ENCODE measurements at regions not wholly inside any gene's neighbourhood (a gene's known extent, or its start where the extent isn't known, plus 50 kb on each side); places are given as distances from the start of the nearest gene placed in this dataset.
A peak's percentile ranks its signal among the peaks of the same experiment; 100 is the strongest.

DNA sequence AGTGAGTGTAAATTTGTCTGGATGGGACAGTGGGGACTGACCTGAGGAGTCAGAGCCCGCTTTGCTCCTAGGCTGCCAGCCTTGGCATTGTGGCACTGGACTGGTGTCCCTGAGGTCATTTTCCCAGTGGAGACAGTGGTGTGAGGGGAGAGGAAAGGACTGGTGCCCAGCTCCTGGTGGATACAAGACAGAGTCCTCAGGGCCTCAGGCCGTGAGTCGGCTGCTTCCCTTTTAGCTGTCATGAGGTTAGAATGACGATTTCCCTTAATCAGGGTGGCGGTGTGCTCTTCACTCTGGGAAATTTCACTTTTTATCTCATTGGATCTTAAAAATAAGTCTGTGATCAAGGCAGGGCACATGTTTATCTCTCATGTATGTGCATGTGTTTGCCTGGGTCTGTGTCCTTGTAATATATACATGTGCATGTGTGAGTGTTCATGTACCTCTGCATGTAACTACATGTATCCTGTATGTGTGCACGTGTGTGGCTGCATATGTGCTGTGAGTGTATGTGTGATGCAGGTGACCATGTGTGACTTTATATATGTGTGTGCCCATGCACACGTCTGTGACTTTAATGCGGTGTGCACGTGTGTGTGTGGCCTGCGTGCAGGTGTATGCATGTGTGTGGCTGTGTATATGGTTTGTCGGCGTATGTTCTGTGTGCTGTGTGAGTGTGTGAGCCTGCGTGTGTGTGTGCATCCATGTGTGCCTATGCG, 55.7 kb downstream of the GLI2 start:
- H3K27ac Mint-ChIP-seq (ENCODE audit: unreplicated experiment), result no peak overlapping the region
- TF ChIP-seq, protein P1, sequence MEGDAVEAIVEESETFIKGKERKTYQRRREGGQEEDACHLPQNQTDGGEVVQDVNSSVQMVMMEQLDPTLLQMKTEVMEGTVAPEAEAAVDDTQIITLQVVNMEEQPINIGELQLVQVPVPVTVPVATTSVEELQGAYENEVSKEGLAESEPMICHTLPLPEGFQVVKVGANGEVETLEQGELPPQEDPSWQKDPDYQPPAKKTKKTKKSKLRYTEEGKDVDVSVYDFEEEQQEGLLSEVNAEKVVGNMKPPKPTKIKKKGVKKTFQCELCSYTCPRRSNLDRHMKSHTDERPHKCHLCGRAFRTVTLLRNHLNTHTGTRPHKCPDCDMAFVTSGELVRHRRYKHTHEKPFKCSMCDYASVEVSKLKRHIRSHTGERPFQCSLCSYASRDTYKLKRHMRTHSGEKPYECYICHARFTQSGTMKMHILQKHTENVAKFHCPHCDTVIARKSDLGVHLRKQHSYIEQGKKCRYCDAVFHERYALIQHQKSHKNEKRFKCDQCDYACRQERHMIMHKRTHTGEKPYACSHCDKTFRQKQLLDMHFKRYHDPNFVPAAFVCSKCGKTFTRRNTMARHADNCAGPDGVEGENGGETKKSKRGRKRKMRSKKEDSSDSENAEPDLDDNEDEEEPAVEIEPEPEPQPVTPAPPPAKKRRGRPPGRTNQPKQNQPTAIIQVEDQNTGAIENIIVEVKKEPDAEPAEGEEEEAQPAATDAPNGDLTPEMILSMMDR (IDR thresholded peaks at IDR 0.05; ENCODE audit: partially characterized antibody, unreplicated experiment), result no peak
- H3K4me1 Mint-ChIP-seq (ENCODE audit: low read depth, unreplicated experiment), result peaks cover 24% of the 10 kb centered on the region
- no peak for DNase-seq
- H3K4me3 Mint-ChIP-seq (ENCODE audit: unreplicated experiment), result no peak overlapping the region
- no peaks in the 10 kb centered on the region for H3K36me3 Mint-ChIP-seq (ENCODE audit: unreplicated experiment)
- H3K27me3 Mint-ChIP-seq (ENCODE audit: unreplicated experiment), result peaks cover 9% of the 10 kb centered on the region
- H3K9me3 Mint-ChIP-seq (ENCODE audit: unreplicated experiment), result peaks cover 9% of the 10 kb centered on the region

DNA sequence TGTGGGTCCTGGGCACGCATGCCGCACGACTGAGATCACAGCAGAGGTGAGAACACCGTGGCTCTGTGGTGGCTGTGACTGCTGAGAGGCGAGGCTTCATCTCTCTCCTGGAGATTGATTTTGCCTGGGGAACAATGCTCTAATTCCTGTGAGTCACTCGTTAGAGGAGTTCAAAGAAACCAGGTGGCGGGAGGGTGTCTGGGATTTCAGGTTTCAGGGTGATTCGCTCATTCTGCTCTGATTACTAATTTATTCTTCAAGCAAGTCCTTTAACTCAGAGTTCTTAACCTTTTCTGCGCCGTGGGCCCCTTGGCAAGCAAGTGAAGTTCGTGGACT, 56.3 kb downstream of the GLI2 start:
- Mint-ChIP-seq H3K4me1 (ENCODE audit: low read depth, unreplicated experiment) (peaks cover 24% of the 10 kb centered on the region), H3K4me3 (ENCODE audit: unreplicated experiment) (no peak overlapping the region)

DNA sequence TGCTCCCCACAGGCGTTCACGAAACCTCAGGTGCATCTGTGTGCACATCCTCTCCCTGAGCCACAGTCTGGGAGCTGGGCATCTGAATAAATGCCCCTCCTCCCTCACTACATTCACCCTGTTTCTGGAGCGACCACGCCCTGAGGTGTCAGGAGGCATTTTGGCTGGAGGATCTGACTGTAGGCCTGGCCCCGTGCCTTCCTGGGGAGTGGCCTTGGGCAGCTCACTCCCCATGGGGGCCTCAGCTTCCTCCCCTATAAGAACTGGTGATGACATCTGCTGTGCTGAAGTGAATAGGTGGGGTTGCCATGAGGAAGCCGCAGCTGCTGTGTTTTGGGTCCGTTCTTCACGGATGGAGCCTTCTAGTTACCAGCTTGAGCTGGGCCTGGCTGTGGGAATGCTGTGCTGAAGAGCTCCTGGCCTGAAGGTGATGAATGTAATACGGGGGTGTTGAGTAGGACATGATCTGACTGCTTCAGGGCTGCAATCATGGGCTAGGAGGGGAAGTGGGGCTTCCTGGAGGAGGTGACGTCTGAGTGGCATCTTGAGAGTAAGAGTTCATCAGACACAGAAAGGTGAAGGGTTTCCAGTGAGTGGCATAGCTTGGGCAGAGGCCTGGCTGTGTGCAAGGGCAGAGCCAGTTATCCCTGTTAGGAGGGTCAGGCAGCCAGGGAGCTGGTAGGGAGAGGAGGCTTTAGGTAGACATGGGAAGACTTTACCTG, 58.2 kb downstream of the GLI2 start:
- H3K4me3 Mint-ChIP-seq (ENCODE audit: unreplicated experiment), result no peak overlapping the region
- H3K36me3 Mint-ChIP-seq (ENCODE audit: unreplicated experiment), result no peaks in the 10 kb centered on the region
- H3K4me1 Mint-ChIP-seq (ENCODE audit: low read depth, unreplicated experiment), result peaks cover 30% of the 10 kb centered on the region
- peaks cover 9% of the 10 kb centered on the region for H3K27me3 Mint-ChIP-seq (ENCODE audit: unreplicated experiment)
- TF ChIP-seq, protein P1 (IDR thresholded peaks at IDR 0.05; ENCODE audit: partially characterized antibody, unreplicated experiment), result no peak
- H3K27ac Mint-ChIP-seq (ENCODE audit: unreplicated experiment), result peak overlapping the region; percentile 64
- no peak for DNase-seq
- H3K9me3 Mint-ChIP-seq (ENCODE audit: unreplicated experiment), result peaks cover 10% of the 10 kb centered on the region

More for the DNA sequence above, 56.3 kb downstream of the GLI2 start:
- Mint-ChIP-seq H3K27ac (ENCODE audit: unreplicated experiment) (no peak overlapping the region), H3K9me3 (ENCODE audit: unreplicated experiment) (peaks cover 10% of the 10 kb centered on the region), H3K36me3 (ENCODE audit: unreplicated experiment) (no peaks in the 10 kb centered on the region), H3K27me3 (ENCODE audit: unreplicated experiment) (peaks cover 6% of the 10 kb centered on the region)
- TF ChIP-seq, protein P1 (IDR thresholded peaks at IDR 0.05; ENCODE audit: partially characterized antibody, unreplicated experiment), result no peak
- DNase-seq, result no peak

DNA sequence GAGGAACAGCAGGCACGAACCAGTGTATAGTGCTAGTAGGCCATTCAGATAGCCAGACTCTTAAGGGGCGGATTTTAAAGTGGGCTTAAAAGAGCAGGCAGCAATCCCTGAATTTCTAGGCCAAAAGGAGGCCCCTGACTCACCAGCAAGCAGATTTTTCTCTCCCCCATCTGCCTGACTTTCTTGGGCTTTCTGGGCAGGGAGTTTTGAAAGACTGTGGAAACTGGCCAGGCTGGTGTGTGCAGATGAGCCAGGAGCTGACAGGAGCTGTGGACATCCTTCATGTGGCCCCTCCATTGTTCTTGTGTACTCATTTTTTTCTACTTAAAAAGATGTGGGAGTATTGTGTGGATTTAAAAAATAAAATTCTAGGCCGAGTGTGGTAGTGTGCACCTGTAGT, 59.0 kb downstream of the GLI2 start:
- Mint-ChIP-seq H3K4me1 (ENCODE audit: low read depth, unreplicated experiment) (peaks cover 32% of the 10 kb centered on the region), H3K36me3 (ENCODE audit: unreplicated experiment) (no peaks in the 10 kb centered on the region), H3K27ac (ENCODE audit: unreplicated experiment) (no peak overlapping the region), H3K9me3 (ENCODE audit: unreplicated experiment) (peaks cover 8% of the 10 kb centered on the region), H3K4me3 (ENCODE audit: unreplicated experiment) (no peak overlapping the region), H3K27me3 (ENCODE audit: unreplicated experiment) (peaks cover 7% of the 10 kb centered on the region)
- DNase-seq, result no peak
- TF ChIP-seq, protein P1 (IDR thresholded peaks at IDR 0.05; ENCODE audit: partially characterized antibody, unreplicated experiment), result no peak

DNA sequence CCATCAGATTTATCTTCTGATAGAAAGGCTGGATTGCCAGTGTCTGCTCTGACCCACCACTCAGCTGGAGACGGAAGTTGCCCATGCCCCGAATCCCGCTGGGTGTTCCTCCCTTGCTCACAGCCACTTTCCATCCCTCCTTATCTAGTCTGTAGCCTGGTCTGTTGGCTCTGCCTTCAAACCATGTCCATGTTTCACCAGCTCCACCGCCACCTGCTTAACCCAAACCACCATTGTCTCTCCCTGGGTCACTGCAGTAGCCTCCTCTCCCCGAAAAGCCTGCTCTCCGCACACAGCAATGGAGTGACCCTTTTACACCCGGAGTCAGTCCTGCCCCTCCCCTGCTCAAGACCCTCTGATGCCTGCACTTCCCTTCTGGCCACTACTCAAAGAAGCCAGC, 60.4 kb downstream of the GLI2 start:
- TF ChIP-seq, protein P1 (IDR thresholded peaks at IDR 0.05; ENCODE audit: partially characterized antibody, unreplicated experiment), result no peak
- no peaks in the 10 kb centered on the region for H3K36me3 Mint-ChIP-seq (ENCODE audit: unreplicated experiment)
- H3K4me1 Mint-ChIP-seq (ENCODE audit: low read depth, unreplicated experiment), result peaks cover 32% of the 10 kb centered on the region
- peak overlapping the region; percentile 20 for H3K27ac Mint-ChIP-seq (ENCODE audit: unreplicated experiment)
- peaks cover 3% of the 10 kb centered on the region for H3K27me3 Mint-ChIP-seq (ENCODE audit: unreplicated experiment)
- H3K9me3 Mint-ChIP-seq (ENCODE audit: unreplicated experiment), result peaks cover 8% of the 10 kb centered on the region
- DNase-seq, result no peak
- no peak overlapping the region for H3K4me3 Mint-ChIP-seq (ENCODE audit: unreplicated experiment)
